ENCODE measurements at regions not wholly inside any gene's neighbourhood (a gene's known extent, or its start where the extent isn't known, plus 50 kb on each side); places are given as distances from the start of the nearest gene placed in this dataset.

- DNase-seq, result no peak
Measured at GRCh38 chr12:98059659-98060343, 455.6 kb upstream of the TMPO start.

DNA sequence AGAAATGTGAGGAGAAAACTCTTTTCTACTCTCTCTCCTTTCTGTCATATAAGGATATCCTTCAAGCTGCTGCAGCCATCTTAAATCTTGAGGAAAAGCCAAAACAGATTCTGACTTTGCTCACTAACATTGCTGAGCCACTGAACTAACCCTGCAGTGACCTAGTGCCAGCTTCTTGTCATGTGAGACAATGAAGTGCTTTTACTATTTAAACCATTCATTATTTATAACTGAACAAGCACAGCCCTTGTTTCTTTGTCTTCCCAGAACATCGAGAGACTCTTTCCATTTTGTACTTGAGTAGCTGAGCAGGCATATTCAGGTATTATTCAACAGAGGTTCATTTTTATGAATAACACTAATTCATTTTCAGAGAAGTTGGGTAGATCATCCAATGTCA, 455.0 kb upstream of the TMPO start:
- no peak for DNase-seq

GRCh38 chr12:98062464-98063245, 452.7 kb upstream of the TMPO start:
- no peak for DNase-seq

- no peak for DNase-seq
Measured at GRCh38 chr12:98064501-98064900, 450.9 kb upstream of the TMPO start.

GRCh38 chr12:98067795-98068194, 447.6 kb upstream of the TMPO start:
- no peak for DNase-seq

DNA sequence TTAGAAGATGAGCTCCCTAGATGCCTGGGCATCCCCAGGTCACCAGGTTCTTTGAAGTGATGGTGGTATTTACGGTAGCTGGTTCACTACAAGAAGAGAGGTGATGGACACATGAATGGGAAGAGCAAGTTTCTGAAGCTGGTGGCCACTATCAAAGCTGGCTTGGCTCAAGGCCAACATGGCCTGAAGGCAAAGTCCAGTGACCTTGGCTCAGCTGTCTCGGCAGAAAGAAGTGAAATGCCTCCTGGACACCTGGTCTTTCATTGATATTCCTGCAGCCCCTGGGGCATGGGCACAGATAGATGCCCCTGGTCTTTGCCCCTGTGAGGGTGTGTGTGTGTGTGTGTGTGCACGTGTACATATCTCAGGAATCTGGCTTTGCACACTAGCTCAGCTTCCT, 441.8 kb upstream of the TMPO start:
- no peak for DNase-seq

GRCh38 chr12:98074286-98074685, 441.1 kb upstream of the TMPO start:
- no peak for DNase-seq

DNA sequence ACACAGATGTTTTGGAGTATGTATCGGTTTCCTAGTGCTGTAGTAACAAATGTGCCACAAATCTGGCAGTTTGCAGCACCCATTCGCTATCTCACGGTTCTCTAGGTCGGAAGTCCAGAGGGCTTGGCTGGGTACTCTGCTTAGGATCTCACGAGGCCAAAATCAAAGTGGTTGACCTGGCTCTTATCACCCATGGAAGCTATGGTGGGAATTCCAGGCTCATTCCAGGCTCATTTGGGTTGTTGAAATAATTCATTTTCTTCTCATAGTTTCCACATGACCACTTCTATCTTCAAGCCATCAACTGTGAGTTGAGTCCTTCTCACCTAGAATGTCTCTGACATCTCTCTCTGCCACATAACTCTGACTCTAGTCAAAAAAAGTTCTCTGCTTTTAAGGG, 431.0 kb upstream of the TMPO start:
- no peak for DNase-seq

DNA sequence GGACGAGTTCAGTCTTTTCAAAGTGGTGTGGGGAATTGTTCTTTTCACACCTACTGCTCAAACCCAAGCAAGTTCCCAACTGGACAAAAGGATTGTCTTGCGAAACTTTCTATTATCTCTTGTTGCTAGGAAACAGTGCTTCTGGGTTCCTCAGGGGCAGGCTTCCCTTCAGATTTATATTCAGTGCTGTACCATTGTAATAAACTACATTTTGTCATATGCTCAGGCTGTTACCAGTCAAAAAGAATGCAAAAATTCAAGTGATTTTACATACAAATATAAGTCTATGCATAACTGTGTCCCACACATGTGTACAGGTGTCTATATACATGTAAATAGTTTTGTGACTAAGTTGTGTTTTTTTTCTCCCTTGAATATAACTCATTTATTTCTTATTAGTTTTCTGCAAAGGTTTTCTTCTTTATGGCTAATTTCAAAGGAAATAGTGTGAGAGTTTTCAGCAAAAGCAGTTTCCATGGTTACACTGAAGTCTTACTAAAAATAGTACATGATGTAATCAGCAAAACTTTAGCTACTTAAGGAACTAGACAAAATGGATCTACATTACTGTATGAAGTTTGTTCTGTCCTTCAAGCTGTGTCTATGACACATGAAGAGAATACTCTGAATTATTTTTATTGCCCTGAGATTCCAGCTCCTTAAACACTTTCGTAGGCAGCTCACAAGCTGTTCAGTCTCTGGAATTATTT, 430.2 kb upstream of the TMPO start:
- DNase-seq, result peak; percentile 2 to 52 (median 10)

- no peak for DNase-seq
Measured at GRCh38 chr12:98090731-98091130, 424.7 kb upstream of the TMPO start.

DNA sequence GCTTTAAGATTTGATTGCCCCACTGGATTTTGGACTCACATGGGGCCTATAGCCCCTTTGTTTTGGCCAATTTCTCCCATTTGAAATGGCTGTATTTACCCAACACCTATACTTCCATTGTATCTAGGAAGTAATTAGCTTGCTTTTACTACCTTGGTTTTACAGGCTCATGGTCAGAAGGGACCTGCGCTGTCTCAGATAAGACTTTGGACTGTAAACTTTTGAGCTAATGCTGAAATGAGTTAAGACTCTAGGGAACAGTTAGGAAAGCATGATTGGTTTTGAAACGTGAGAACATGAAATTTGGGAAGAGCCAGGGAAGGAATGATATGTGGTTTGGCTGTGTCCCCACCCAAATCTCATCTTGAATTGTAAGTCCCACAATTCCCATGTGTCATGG, 419.0 kb upstream of the TMPO start:
- DNase-seq, result no peak

- DNase-seq, result no peak
Measured at GRCh38 chr12:98106031-98106683, 409.2 kb upstream of the TMPO start.

DNA sequence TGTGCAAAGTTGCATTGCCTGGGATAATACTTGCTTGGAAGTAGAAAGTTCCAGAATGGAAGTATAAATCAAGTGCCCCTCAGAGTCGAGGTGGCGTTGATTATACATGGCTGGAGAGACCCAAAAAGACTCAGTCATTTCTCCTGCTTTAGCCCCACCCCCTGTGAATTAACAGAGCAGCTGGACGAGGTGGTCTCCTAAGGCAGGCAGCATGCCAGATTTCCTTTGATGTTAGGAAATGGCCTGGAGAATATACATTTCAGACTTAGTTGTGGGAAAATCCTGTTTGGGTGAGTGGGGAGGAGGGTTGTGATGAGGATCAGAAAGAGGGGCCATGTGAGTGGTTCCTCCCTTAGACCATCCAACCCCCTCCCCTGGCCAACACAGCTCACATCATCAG, 406.1 kb upstream of the TMPO start:
- DNase-seq, result no peak

DNA sequence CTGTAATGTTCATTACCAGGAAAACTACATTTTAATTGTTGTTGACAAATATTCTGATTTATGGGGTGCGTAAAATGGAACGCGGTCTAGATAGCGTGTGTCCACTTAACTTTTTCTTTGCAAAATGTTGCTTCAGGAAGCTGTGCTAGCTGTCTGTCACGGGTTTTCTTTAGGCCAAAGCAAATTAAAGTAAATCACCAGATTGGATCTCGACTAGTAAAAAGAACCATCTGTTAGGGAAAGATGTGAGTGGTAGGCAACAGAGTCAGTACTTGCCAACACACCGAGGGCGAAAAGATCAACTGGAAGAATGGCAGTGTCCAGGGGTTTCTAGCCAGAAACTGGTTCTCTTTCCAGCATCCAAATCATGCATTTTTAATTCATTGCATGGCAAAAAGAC, 404.9 kb upstream of the TMPO start:
- no peak for DNase-seq

DNA sequence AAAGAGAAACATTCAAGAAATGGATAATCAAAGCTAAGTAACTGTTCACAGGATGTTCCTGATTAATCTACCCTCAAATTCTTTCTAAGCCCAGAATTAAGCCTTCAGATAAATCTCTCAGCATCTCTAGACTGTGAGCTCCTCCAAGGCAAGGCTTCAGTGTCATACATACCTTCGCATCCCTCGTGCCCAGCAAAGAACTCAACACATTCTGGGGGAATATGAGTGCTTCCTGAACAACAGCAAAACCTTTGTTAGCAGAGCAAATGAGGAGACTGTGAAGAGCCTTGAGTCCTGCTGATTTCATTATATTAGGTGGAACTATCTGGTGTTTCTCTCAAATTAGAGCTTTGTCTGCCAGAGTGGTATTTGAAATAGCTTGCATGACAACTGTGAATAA, 401.8 kb upstream of the TMPO start:
- no peak for DNase-seq

GRCh38 chr12:98121963-98122362, 393.4 kb upstream of the TMPO start:
- DNase-seq, result no peak

DNA sequence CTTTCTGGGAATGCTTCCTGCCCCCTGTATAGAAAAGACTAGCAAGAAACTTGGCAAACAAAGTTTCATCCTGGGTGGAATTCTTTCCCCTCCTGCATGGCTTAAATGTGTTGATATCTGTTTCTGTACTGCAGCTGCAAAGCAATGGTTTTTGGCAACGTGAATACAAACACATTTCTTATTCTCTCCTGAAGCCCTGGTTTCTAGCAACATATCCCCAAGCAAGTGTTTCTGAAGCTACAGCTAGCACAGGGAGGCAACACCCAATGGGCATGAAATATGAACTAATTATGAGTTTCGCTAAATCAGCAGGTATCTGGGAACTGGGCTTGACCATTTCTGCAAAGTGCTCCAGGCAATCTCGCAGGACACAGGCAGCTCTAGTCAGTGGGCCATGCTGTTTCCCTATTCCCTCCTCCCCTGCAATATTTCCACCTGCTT, 392.3 kb upstream of the TMPO start:
- DNase-seq, result peak in 2 of 3 donors; percentile 27 to 56

- peak in 2 of 3 donors; percentile 25 to 44 for DNase-seq
Measured at GRCh38 chr12:98126637-98127335, 388.6 kb upstream of the TMPO start.

DNA sequence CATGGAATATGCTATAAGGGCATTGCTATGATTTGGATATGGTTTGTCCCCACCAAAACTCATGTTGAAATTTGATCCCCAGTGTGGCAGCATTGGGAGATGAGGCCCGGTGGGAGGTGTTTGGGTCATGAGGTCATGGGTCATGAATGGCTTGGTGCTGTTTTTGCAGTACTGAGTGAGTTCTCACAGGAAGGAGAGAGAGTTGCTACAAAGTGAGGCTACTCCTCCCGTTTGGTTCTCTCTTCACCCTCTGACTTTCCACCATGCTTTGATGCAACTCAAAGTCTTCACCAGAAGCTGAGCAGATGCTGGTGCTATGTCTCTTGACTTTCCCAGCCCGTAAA, 388.1 kb upstream of the TMPO start:
- DNase-seq, result no peak

- no peak for DNase-seq
Measured at GRCh38 chr12:98127854-98128253, 387.5 kb upstream of the TMPO start.

DNA sequence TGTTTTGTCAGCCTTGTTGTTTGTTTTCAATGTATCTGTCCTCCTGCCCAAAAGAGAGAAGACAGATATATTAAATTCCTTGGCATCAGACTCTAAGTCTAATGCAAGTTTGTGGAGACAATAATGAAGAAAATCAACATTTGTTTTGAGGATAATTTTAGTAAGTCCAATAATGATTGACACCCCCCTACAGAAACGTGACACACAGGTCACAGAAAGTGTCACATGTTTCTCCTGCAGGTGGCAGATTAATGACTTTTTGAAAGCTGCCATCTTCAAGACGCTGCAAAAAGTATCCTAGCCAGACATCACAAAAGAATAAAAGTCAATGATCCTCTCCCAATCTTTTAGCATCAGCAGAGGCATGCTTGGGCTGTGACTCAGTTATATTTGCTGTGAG, 378.8 kb upstream of the TMPO start:
- DNase-seq, result no peak

DNA sequence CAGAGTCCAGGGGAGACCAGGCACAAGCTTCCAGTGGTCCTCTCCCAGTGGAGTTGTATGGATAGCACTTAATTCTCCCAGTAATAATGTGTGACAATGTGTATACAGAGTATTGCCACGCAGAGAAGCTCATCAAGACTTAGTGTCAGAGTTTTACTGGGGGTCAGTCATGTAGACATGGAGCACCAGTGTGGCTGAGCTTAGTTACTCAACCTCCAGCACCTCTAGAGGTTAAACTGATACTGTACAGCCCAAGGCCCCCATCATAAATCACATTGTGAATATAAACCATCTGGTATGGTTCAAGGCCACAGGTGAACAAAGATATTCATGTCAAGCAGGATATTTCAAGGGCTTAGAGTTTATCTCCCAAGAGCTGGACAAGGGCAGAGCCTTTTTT, 378.1 kb upstream of the TMPO start:
- no peak for DNase-seq
